ENCODE measurements at regions not wholly inside any gene's neighbourhood (a gene's known extent, or its start where the extent isn't known, plus 50 kb on each side); places are given as distances from the start of the nearest gene placed in this dataset.

- DNase-seq (ENCODE audit: extremely low read depth in 1 of 4, low spot score in 3 of 4), result no peak
- CTCF ChIA-PET (ENCODE audit: low intra/inter-chr PET ratio), result no interaction called here
- POLR2A ChIA-PET, result no interaction called here
- no peaks in the 10 kb centered on the region for H3K4me1 ChIP-seq (replicated peaks in 1 of 2; ENCODE audit: control insufficient read depth in 2 of 2, insufficient read depth in 2 of 2, low read length in 2 of 2)
- no peaks in the 10 kb centered on the region for H3K9me3 ChIP-seq (replicated peaks; ENCODE audit: control insufficient read depth, insufficient read depth, low read depth, low read length)
- no peaks in the 10 kb centered on the region for H3K36me3 ChIP-seq (ENCODE audit: control insufficient read depth, insufficient read depth, low read length)
- BruUV-seq (replicated peaks), result no TSS peak
- H3K27ac ChIP-seq (ENCODE audit: extremely low read depth, low read depth, low read length), result no peak overlapping the region
- H2AFZ ChIP-seq (ENCODE audit: low read depth, low read length), result no peak overlapping the region
- no peaks in the 10 kb centered on the region for H3K27me3 ChIP-seq (ENCODE audit: control insufficient read depth in 2 of 2, insufficient read depth in 2 of 2, low read length in 2 of 2)
- intact Hi-C loops (cut with micrococcal nuclease) (no loop called here), in situ Hi-C loops (cut with MboI) (no loop called here)
- TF ChIP-seq MAX (CRISPR knock-in tag; IDR thresholded peaks at IDR 0.05) (no peak), ZKSCAN1 (IDR thresholded peaks at IDR 0.05; ENCODE audit: low read depth, low read length) (no peak)
- H3K9me1 ChIP-seq (ENCODE audit: control insufficient read depth, insufficient read depth, low read length), result no peaks in the 10 kb centered on the region
- WGBS (ENCODE audit: insufficient coverage, low coverage, missing lambda C conversion rate), result 8% methylated on average over 4 of the region's 4 CpGs
- no peaks in the 10 kb centered on the region for H3K79me2 ChIP-seq (ENCODE audit: control insufficient read depth, insufficient read depth, low read length)
- no peak for ATAC-seq
- FAIRE-seq, result no peak
- no peak overlapping the region for H3K9ac ChIP-seq (ENCODE audit: insufficient read depth in 1 of 2, low read depth in 2 of 2, low read length in 2 of 2)
- no peak overlapping the region for H3K4me3 ChIP-seq
- H4K20me1 ChIP-seq (replicated peaks; ENCODE audit: control insufficient read depth, insufficient read depth, low read length), result no peaks in the 10 kb centered on the region
- no peak overlapping the region for H3K4me2 ChIP-seq (ENCODE audit: insufficient read depth, low read length)
These were observed 1044.1 kb upstream of the B3GALT2 start for GRCh38 chr1:194230351-194231144.

GRCh38 chr1:194228427-194228826, 1042.0 kb upstream of the B3GALT2 start:
- DNase-seq (ENCODE audit: extremely low read depth in 1 of 4, low spot score in 3 of 4) (no peak), FAIRE-seq (no peak), ATAC-seq (no peak)
- Histone ChIP-seq H3K79me2 (ENCODE audit: control insufficient read depth, insufficient read depth, low read length) (no peaks in the 10 kb centered on the region), H3K36me3 (ENCODE audit: control insufficient read depth, insufficient read depth, low read length) (no peaks in the 10 kb centered on the region), H3K9me3 (replicated peaks; ENCODE audit: control insufficient read depth, insufficient read depth, low read depth, low read length) (no peaks in the 10 kb centered on the region), H4K20me1 (replicated peaks; ENCODE audit: control insufficient read depth, insufficient read depth, low read length) (no peaks in the 10 kb centered on the region), H3K4me3 (no peak overlapping the region), H2AFZ (ENCODE audit: low read depth, low read length) (no peak overlapping the region), H3K4me2 (ENCODE audit: insufficient read depth, low read length) (no peak overlapping the region), H3K27me3 (ENCODE audit: control insufficient read depth in 2 of 2, insufficient read depth in 2 of 2, low read length in 2 of 2) (no peaks in the 10 kb centered on the region), H3K9me1 (ENCODE audit: control insufficient read depth, insufficient read depth, low read length) (no peaks in the 10 kb centered on the region), H3K4me1 (replicated peaks in 1 of 2; ENCODE audit: control insufficient read depth in 2 of 2, insufficient read depth in 2 of 2, low read length in 2 of 2) (no peaks in the 10 kb centered on the region), H3K9ac (ENCODE audit: insufficient read depth in 1 of 2, low read depth in 2 of 2, low read length in 2 of 2) (no peak overlapping the region), H3K27ac (ENCODE audit: extremely low read depth, low read depth, low read length) (no peak overlapping the region)
- ChIA-PET POLR2A (no interaction called here), CTCF (ENCODE audit: low intra/inter-chr PET ratio) (no interaction called here)
- 0% methylated on average over 1 of the region's 1 CpG for WGBS (ENCODE audit: insufficient coverage, low coverage, missing lambda C conversion rate)
- in situ Hi-C loops (cut with MboI), result no loop called here
- intact Hi-C loops (cut with micrococcal nuclease), result no loop called here
- no TSS peak for BruUV-seq (replicated peaks)
- TF ChIP-seq CEBPB (tag; IDR thresholded peaks at IDR 0.05), result no peak
- TF ChIP-seq ZBTB26 (CRISPR knock-in tag; IDR thresholded peaks at IDR 0.05), result no peak
- TF ChIP-seq PRPF4 (IDR thresholded peaks at IDR 0.05; ENCODE audit: insufficient read depth, low read depth, low read length, poor library complexity, severe bottlenecking), result no peak
- no peak for TF ChIP-seq HMBOX1 (IDR thresholded peaks at IDR 0.05)
- TF ChIP-seq THRB (CRISPR knock-in tag; conservative IDR thresholded peaks at IDR 0.05), result no peak
- TF ChIP-seq SREBF2 (CRISPR knock-in tag; IDR thresholded peaks at IDR 0.05), result no peak
- no peak for TF ChIP-seq ETV1 (tag; conservative IDR thresholded peaks at IDR 0.05; ENCODE audit: low read depth)

All from K562 (cell line).